Mesendoderm (in vitro differentiated cells): ENCODE measurements at regions not wholly inside any gene's neighbourhood (a gene's known extent, or its start where the extent isn't known, plus 50 kb on each side); places are given as distances from the start of the nearest gene placed in this dataset.

ENCODE experiments used
- DNase-seq: peaks from one replicate; pipeline ENCODE4 v3.0.0; 2013
- H2AK5ac ChIP-seq: 2 replicates; pipeline ENCODE4 v1.6.1; 2013; ENCODE audit warnings: low read length, inconsistent platforms
- H2BK120ac ChIP-seq: 2 replicates; pipeline ENCODE4 v1.6.1; 2013; ENCODE audit warnings: low read depth, mild to moderate bottlenecking, low read length, moderate library complexity, mixed read lengths
- H2BK15ac ChIP-seq: replicated peaks from 2 replicates; pipeline ENCODE4 v1.6.1; 2013; ENCODE audit warnings: low read depth, mild to moderate bottlenecking, moderate library complexity
- H2BK5ac ChIP-seq: 2 replicates; pipeline ENCODE4 v1.6.1; 2013; ENCODE audit warnings: low read length, inconsistent platforms
- H3K18ac ChIP-seq: 2 replicates; pipeline ENCODE4 v1.6.1; 2013; ENCODE audit warnings: mild to moderate bottlenecking, low read length, mixed read lengths
- H3K23ac ChIP-seq: one replicate; pipeline ENCODE4 v1.6.1; 2013; ENCODE audit warnings: low read length
- H3K27ac ChIP-seq: 2 replicates; pipeline ENCODE4 v1.5.1; 2013; ENCODE audit warnings: low read depth, mild to moderate bottlenecking, inconsistent platforms, low read length, moderate library complexity
- H3K27me3 ChIP-seq: 2 replicates; pipeline ENCODE4 v1.6.1; 2013; ENCODE audit warnings: low read length, control low read depth, mild to moderate bottlenecking, inconsistent platforms; ENCODE audit not compliant: insufficient read depth, poor library complexity
- H3K36me3 ChIP-seq: 2 replicates; pipeline ENCODE4 v1.6.1; 2013; ENCODE audit warnings: low read length, inconsistent platforms; ENCODE audit not compliant: control insufficient read depth, insufficient read depth
- H3K4ac ChIP-seq: one replicate; pipeline ENCODE4 v1.6.1; 2013; ENCODE audit warnings: low read depth, mild to moderate bottlenecking, low read length, moderate library complexity
- H3K4me1 ChIP-seq: 2 replicates; pipeline ENCODE4 v1.6.1; 2013; ENCODE audit warnings: low read depth, low read length, inconsistent platforms; ENCODE audit not compliant: control insufficient read depth
- H3K4me2 ChIP-seq: 2 replicates; pipeline ENCODE4 v1.6.1; 2013; ENCODE audit warnings: low read length
- H3K4me3 ChIP-seq: 2 replicates; pipeline ENCODE4 v1.5.1; 2013; ENCODE audit warnings: mild to moderate bottlenecking, low read length
- H3K56ac ChIP-seq: one replicate; pipeline ENCODE4 v1.6.1; 2013; ENCODE audit warnings: low read length
- H3K79me1 ChIP-seq: 2 replicates; pipeline ENCODE4 v1.6.1; 2013; ENCODE audit warnings: low read length, inconsistent platforms
- H3K79me2 ChIP-seq: 2 replicates; pipeline ENCODE4 v1.6.1; 2013; ENCODE audit warnings: mild to moderate bottlenecking, low read length; ENCODE audit not compliant: control insufficient read depth, insufficient read depth
- H3K9ac ChIP-seq: 2 replicates; pipeline ENCODE4 v1.6.1; 2013; ENCODE audit warnings: low read length, inconsistent platforms
- H4K5ac ChIP-seq: one replicate; pipeline ENCODE4 v1.6.1; 2013; ENCODE audit warnings: low read length
- H4K8ac ChIP-seq: one replicate; pipeline ENCODE4 v1.6.1; 2013; ENCODE audit warnings: low read depth, mild to moderate bottlenecking, control low read depth, low read length, moderate library complexity
- WGBS: extraction: QIAGEN DNeasy Blood & Tissue Kit; methylation state at CpG from one replicate; pipeline ENCODE4 v1.1.7; 2013; ENCODE audit warnings: low lambda C conversion rate, missing lambda C conversion rate; ENCODE audit not compliant: insufficient coverage; ENCODE audit errors: extremely low coverage; 5-methylcytosine and 5-hydroxymethylcytosine counted together

DNA sequence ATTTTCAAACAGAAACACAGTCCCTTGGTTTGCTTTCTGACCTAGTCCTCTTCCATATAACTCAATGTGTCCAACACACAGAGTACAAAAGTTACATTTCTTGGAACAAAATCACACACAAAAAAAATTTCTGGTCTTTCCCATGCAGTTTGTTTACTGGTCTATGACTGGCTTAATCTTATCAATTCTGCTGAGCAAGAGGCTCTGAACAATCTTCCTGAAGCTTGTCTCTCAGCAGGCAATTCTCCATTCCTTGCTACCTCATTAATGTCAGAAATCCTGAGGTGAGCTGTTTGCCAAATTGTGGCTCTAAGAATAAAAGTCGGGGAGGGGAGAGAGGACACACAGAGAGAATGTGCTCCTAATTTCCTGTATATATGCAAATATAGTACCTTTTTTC is 423.6 kb downstream of the HLX start:
- WGBS = no CpG with 5 or more reads among the region's 1 CpG
- H3K18ac ChIP-seq = peak overlapping the region; percentile 64
- H3K4me2 ChIP-seq = no peak overlapping the region

DNA sequence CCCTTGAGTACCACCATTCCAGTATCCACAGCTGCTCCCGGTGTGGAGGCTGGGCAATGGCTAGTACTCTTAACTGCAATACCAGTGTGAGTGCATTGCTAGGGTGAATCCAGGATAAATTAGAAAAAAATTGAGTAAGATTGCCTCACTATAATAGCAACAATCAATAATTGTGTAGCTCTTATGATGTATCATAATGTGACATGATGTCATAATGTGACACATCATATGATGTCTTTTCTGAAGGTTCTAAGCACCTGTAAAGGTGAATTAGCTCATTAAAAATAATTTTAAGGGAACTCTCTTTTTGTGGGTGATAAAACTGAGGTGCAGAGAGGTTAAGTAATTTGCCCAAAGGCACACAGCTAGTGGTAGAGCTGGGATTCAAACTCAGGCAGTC is 424.4 kb downstream of the HLX start:
- H3K36me3 ChIP-seq = no peaks in the 10 kb centered on the region
- no peaks in the 10 kb centered on the region for H3K27me3 ChIP-seq
- no peak overlapping the region for H3K4ac ChIP-seq
- no peaks in the 10 kb centered on the region for H3K79me2 ChIP-seq
- no peak overlapping the region for H3K27ac ChIP-seq
- no peak overlapping the region for H3K4me2 ChIP-seq
- no peak overlapping the region for H3K9ac ChIP-seq
- no peak overlapping the region for H2AK5ac ChIP-seq
- H3K23ac ChIP-seq = no peak overlapping the region
- H3K79me1 ChIP-seq = no peaks in the 10 kb centered on the region
- peaks cover 8% of the 10 kb centered on the region for H3K4me1 ChIP-seq
- H2BK15ac ChIP-seq = no peak overlapping the region
- peak overlapping the region; percentile 61 for H2BK120ac ChIP-seq
- H2BK5ac ChIP-seq = peak overlapping the region; percentile 89
- no peak overlapping the region for H3K4me3 ChIP-seq
- H4K5ac ChIP-seq = no peak overlapping the region
- no peak for DNase-seq
- H3K18ac ChIP-seq = peak overlapping the region; percentile 61
- H3K56ac ChIP-seq = peak overlapping the region; percentile 81
- H4K8ac ChIP-seq = no peak overlapping the region
- no CpG with 5 or more reads among the region's 1 CpG for WGBS

More for the DNA sequence above, 423.6 kb downstream of the HLX start:
- no peak overlapping the region for H3K4me3 ChIP-seq
- no peaks in the 10 kb centered on the region for H3K79me2 ChIP-seq
- H3K23ac ChIP-seq = no peak overlapping the region
- H3K9ac ChIP-seq = no peak overlapping the region
- no peak overlapping the region for H4K8ac ChIP-seq
- peaks cover 8% of the 10 kb centered on the region for H3K4me1 ChIP-seq
- no peak overlapping the region for H2AK5ac ChIP-seq
- H3K27me3 ChIP-seq = no peaks in the 10 kb centered on the region
- peak; percentile 68 for DNase-seq
- peak overlapping the region; percentile 73 for H2BK5ac ChIP-seq
- no peak overlapping the region for H3K4ac ChIP-seq
- H3K27ac ChIP-seq = peak overlapping the region; percentile 88
- H3K56ac ChIP-seq = peak overlapping the region; percentile 67
- H4K5ac ChIP-seq = no peak overlapping the region
- no peaks in the 10 kb centered on the region for H3K79me1 ChIP-seq
- no peak overlapping the region for H2BK15ac ChIP-seq
- no peaks in the 10 kb centered on the region for H3K36me3 ChIP-seq
- H2BK120ac ChIP-seq = peak overlapping the region; percentile 54

DNA sequence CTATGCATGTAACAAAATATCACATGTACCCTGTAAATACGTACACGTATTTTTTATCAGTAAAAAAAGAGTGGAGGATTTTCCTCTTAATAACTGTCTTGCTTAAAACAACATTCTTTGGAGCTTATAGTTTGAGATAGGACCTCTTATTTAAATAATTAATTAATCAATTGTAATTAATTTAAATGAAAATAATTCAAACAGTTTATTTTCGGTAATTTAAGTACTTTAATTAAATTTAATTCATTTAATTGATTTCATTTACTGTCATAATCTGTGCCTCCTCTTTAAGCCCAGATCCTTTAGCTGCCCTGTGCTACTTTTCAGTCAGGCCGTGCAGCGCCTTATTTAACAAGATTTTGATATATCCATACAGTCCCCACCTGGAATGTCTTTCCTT is 427.0 kb downstream of the HLX start:
- Histone ChIP-seq H2BK120ac (no peak overlapping the region), H3K23ac (no peak overlapping the region), H3K36me3 (no peaks in the 10 kb centered on the region), H3K56ac (no peak overlapping the region), H2AK5ac (no peak overlapping the region), H3K4me2 (no peak overlapping the region), H3K4ac (no peak overlapping the region), H2BK5ac (no peak overlapping the region), H3K27ac (no peak overlapping the region), H3K18ac (no peak overlapping the region), H3K4me3 (no peak overlapping the region), H4K5ac (no peak overlapping the region), H3K27me3 (no peaks in the 10 kb centered on the region), H2BK15ac (no peak overlapping the region), H3K79me1 (no peaks in the 10 kb centered on the region), H3K9ac (no peak overlapping the region), H3K79me2 (no peaks in the 10 kb centered on the region), H3K4me1 (peaks cover 8% of the 10 kb centered on the region), H4K8ac (no peak overlapping the region)
- WGBS = no CpG with 5 or more reads among the region's 5 CpGs
- no peak for DNase-seq

DNA sequence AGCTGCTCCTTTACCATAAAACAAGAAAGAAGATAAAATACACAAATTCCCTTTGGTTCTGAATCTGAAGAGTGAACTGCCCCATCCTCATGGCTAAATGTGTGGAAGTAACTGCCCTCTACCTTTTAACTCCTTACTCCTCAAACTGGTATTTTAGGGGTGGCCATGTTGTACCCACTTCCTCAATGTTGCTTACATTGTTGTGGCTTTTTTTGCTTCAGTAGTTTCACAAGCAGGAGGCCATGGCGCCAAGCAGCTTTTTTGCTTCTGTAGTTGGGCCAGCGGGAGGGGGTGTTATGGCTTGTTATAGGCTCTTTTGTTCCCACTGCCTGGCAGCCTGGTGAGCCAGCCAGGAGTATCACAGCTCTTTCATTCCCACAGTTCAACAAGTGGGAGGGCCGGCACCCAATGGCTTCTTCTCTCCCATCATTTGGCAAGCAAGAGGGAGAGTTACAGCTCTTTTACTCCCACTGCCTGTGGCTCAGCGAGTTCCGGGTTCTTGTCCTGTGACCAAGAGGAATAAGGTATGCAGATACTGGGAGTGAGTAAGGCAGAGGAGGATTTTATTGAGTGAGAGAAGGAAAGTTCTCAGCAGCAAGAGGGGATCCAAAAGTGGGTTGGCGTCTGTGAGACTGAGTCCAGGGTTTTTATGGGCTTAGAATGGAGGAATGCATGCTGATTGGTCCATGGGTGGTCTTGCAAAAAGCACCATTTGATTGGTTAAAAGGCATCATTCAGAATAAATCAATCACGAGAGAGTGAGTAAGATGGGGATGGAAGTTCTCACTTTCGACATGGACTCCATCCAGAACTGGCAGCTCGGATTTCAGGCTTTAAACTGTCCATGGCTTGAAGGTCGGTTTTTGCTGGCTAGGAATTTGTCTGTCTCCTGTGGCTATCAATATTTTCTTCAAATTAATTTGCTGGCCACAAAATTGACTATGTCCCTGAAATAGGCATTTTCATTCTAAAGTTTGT is 429.6 kb downstream of the HLX start:
- H3K27ac ChIP-seq = no peak overlapping the region
- H3K4me3 ChIP-seq = no peak overlapping the region

DNA sequence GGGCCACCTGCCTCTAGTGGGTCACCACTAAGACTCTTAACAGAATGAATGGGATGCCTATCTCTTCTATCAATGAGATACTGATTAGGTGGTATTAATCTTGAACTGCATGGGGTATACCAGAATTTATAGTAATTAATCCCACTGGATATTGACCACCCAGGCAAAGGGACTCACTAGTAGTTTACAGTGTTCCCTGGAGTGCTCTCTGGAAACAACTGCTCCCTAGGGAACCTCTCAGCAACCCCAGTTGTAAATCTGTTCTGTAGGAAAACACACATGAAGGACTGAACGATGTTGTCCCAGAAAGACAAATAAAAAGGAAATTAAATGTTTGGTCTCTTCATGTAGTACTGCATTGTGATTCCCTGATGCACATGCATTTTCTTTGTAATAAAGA is 430.5 kb downstream of the HLX start:
- no peak overlapping the region for H2BK15ac ChIP-seq
- no CpG with 5 or more reads among the region's 1 CpG for WGBS
- no peak overlapping the region for H3K9ac ChIP-seq
- H3K27ac ChIP-seq = peak overlapping the region; percentile 83
- no peak overlapping the region for H4K5ac ChIP-seq
- H3K4me3 ChIP-seq = no peak overlapping the region
- H2AK5ac ChIP-seq = no peak overlapping the region
- H2BK120ac ChIP-seq = no peak overlapping the region
- no peak overlapping the region for H3K4ac ChIP-seq
- peak overlapping the region; percentile 28 for H4K8ac ChIP-seq
- no peaks in the 10 kb centered on the region for H3K36me3 ChIP-seq
- H3K27me3 ChIP-seq = no peaks in the 10 kb centered on the region
- no peaks in the 10 kb centered on the region for H3K4me1 ChIP-seq
- H3K23ac ChIP-seq = no peak overlapping the region
- H3K79me2 ChIP-seq = no peaks in the 10 kb centered on the region
- H3K18ac ChIP-seq = no peak overlapping the region
- H3K79me1 ChIP-seq = no peaks in the 10 kb centered on the region
- H3K56ac ChIP-seq = no peak overlapping the region
- H2BK5ac ChIP-seq = no peak overlapping the region
- H3K4me2 ChIP-seq = no peak overlapping the region
- DNase-seq = peak; percentile 42

More for the DNA sequence above, 429.6 kb downstream of the HLX start:
- WGBS = no CpG with 5 or more reads among the region's 10 CpGs
- no peaks in the 10 kb centered on the region for H3K79me1 ChIP-seq
- no peak overlapping the region for H4K5ac ChIP-seq
- no peak overlapping the region for H2BK5ac ChIP-seq
- no peaks in the 10 kb centered on the region for H3K36me3 ChIP-seq
- H4K8ac ChIP-seq = no peak overlapping the region
- H3K4ac ChIP-seq = peak overlapping the region; percentile 18
- no peak overlapping the region for H3K9ac ChIP-seq
- H3K56ac ChIP-seq = peak overlapping the region; percentile 36
- H3K4me2 ChIP-seq = no peak overlapping the region
- H2BK15ac ChIP-seq = no peak overlapping the region
- peak overlapping the region; percentile 48 for H2BK120ac ChIP-seq
- H3K79me2 ChIP-seq = no peaks in the 10 kb centered on the region
- peak overlapping the region; percentile 60 for H2AK5ac ChIP-seq
- no peak overlapping the region for H3K23ac ChIP-seq
- H3K27me3 ChIP-seq = no peaks in the 10 kb centered on the region
- H3K18ac ChIP-seq = peak overlapping the region; percentile 51
- H3K4me1 ChIP-seq = no peaks in the 10 kb centered on the region
- DNase-seq = no peak
